ENCODE measurements at regions not wholly inside any gene's neighbourhood (a gene's known extent, or its start where the extent isn't known, plus 50 kb on each side); places are given as distances from the start of the nearest gene placed in this dataset.

GRCh38 chr16:29154676-29155121 lies 169.8 kb downstream of the LAT start:
- TF ChIP-seq POLR2A (IDR thresholded peaks at IDR 0.05) (no peak), CTCF (IDR thresholded peaks at IDR 0.05) (no peak), POLR2AphosphoS5 (IDR thresholded peaks at IDR 0.05) (peak in 3 of 4 donors; percentile 42 to 45 (median 45))

All from sigmoid colon (tissue), 4 donors.